RWPE2 (cell line): ENCODE measurements at regions not wholly inside any gene's neighbourhood (a gene's known extent, or its start where the extent isn't known, plus 50 kb on each side); places are given as distances from the start of the nearest gene placed in this dataset.

Experiments used
- ATAC-seq: fragments of 200-7000 bp; cut with Tn5 transposase; 3 replicates; pipeline ENCODE4 v1.9.1; 2021; ENCODE audit warnings: low read depth
- DNase-seq: peaks from one replicate; pipeline ENCODE4 v3.0.0-alpha.2; 2020; ENCODE audit warnings: low spot score
- H3K27ac ChIP-seq: fragments of 450-650 bp; 2 replicates; pipeline ENCODE4 v1.5.1; 2017; ENCODE audit warnings: mild to moderate bottlenecking; ENCODE audit not compliant: poor library complexity, severe bottlenecking
- H3K27me3 ChIP-seq: fragments of 250-450 bp; sonication (Bioruptor Pico); 2 replicates; pipeline ENCODE4 v1.5.1; 2021; ENCODE audit warnings: mild to moderate bottlenecking, moderate library complexity; ENCODE audit not compliant: insufficient read depth, poor library complexity, severe bottlenecking
- H3K36me3 ChIP-seq: fragments of 250-450 bp; sonication (Bioruptor Pico); 2 replicates; pipeline ENCODE4 v1.5.1; 2020; ENCODE audit warnings: low read depth, mild to moderate bottlenecking, moderate library complexity
- H3K4me1 ChIP-seq: fragments of 250-450 bp; sonication (Bioruptor Pico); 2 replicates; pipeline ENCODE4 v1.5.1; 2021; ENCODE audit warnings: mild to moderate bottlenecking, moderate library complexity; ENCODE audit not compliant: insufficient read depth, poor library complexity, severe bottlenecking
- H3K4me3 ChIP-seq: fragments of 250-450 bp; sonication (Bioruptor Pico); 2 replicates; pipeline ENCODE4 v1.5.1; 2021; ENCODE audit warnings: mild to moderate bottlenecking, moderate library complexity; ENCODE audit not compliant: severe bottlenecking
- H3K9me3 ChIP-seq: fragments of 250-450 bp; sonication (Bioruptor Pico); 2 replicates; pipeline ENCODE4 v1.5.1; 2021; ENCODE audit warnings: mild to moderate bottlenecking, moderate library complexity; ENCODE audit not compliant: severe bottlenecking
- TF ChIP-seq, protein P1 (sequence below): fragments of 450-650 bp; IDR thresholded peaks from one replicate; pipeline ENCODE4 v1.5.1; 2017; ENCODE audit warnings: mild to moderate bottlenecking, moderate library complexity; ENCODE audit not compliant: poor library complexity, severe bottlenecking

DNA sequence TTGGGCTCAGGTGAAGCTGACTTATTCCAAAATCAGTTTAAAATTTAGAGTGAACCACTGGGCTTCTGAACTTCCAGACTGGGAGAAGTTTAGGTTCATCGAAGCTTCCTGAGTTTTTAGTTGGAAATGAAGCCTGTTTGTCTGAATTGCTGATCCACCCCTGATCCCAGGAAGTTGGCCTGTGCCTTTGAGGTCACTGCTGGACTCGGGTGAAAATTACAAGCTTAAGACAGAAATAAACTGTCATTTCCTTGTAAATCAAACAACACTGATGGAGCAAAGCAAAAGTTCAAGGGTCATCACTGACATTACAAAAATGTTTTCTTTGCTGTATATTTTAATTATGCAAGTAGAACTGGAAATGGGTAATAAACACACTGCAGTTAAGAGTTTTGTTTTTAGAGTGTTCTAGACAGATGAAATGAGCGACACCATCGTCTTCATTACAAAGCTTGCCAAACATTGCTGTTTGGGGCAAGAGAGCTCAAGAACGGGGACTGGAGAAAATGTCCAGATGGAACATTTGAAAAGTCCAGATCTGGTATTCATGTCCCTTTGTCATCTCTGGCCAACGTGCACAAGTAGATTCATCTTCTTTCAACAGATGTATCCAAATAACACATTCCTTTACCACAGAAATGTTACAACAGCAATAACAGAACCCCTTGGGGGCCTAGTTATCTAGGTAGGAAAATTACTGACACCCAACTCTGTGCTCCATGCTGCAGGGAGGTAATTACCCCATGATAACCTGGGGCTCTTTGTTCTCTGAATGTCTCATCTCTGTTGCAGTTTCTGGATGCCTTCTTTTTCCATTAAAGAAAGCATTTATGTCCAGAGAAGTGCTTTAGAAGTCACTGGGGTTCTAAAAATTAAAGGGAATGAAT is 142.4 kb upstream of the ERCC6L2 start:
- Histone ChIP-seq H3K27me3 (no peaks in the 10 kb centered on the region), H3K9me3 (no peaks in the 10 kb centered on the region), H3K4me3 (no peak overlapping the region), H3K36me3 (no peaks in the 10 kb centered on the region), H3K27ac (no peak overlapping the region), H3K4me1 (no peaks in the 10 kb centered on the region)
- DNase-seq (no peak), ATAC-seq (no peak)
- TF ChIP-seq, protein P1, sequence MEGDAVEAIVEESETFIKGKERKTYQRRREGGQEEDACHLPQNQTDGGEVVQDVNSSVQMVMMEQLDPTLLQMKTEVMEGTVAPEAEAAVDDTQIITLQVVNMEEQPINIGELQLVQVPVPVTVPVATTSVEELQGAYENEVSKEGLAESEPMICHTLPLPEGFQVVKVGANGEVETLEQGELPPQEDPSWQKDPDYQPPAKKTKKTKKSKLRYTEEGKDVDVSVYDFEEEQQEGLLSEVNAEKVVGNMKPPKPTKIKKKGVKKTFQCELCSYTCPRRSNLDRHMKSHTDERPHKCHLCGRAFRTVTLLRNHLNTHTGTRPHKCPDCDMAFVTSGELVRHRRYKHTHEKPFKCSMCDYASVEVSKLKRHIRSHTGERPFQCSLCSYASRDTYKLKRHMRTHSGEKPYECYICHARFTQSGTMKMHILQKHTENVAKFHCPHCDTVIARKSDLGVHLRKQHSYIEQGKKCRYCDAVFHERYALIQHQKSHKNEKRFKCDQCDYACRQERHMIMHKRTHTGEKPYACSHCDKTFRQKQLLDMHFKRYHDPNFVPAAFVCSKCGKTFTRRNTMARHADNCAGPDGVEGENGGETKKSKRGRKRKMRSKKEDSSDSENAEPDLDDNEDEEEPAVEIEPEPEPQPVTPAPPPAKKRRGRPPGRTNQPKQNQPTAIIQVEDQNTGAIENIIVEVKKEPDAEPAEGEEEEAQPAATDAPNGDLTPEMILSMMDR, result no peak

DNA sequence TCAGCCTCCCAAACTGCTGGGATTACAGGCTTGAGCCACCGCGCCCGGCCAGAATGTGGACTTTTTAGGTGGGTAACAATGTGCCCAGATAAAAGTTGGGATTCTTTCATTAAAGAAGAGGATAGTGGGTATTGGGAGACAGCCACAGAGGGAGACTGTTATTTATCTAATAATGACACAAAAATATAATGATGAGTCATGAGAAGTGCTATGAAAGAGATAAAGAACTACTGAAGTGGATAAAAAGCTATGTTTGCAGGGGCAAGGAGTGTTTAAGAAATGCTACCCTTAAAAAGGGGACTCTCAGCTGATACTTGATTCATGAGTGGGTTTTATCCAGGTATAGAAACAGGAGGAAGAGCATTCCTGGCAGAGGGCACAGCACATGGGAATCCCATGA is 143.6 kb upstream of the ERCC6L2 start:
- TF ChIP-seq, protein P1, result no peak
- Histone ChIP-seq H3K27ac (no peak overlapping the region), H3K4me3 (no peak overlapping the region), H3K9me3 (no peaks in the 10 kb centered on the region), H3K27me3 (no peaks in the 10 kb centered on the region), H3K36me3 (no peaks in the 10 kb centered on the region), H3K4me1 (no peaks in the 10 kb centered on the region)
- DNase-seq, result no peak
- no peak for ATAC-seq

DNA sequence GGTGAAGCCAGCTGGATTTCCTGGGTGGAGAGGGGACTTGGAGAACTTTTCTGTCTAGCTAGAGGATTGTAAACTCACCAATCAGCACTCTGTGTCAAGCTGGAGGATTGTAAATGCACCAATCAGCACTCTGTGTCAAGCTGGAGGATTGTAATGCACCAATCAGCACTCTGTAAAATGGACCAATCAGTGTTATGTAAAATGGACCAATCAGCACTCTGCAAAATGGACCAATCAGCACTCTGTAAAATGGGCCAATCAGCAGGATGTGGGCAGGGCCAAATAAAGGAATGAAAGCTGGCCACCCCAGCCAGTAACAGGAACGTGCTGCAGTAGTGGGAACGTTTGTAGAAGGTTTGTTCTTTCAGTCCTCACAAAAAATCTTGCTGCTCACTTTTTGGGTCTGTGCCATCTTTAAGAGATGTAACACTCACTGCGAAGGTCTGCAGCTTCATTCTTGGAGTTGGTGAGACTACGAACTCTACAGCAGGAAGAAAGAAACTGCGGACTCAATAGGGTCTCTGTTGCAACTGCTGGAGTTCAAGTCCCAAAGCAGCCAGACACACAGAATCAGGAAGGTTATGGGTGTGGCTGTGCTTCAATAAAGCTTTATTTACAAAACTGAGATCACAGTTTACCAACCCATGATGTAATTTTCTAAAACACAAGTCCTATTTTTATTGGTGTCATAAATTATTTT is 145.7 kb upstream of the ERCC6L2 start:
- Histone ChIP-seq H3K4me1 (no peaks in the 10 kb centered on the region), H3K4me3 (no peak overlapping the region), H3K36me3 (no peaks in the 10 kb centered on the region), H3K27me3 (no peaks in the 10 kb centered on the region), H3K27ac (no peak overlapping the region), H3K9me3 (no peaks in the 10 kb centered on the region)
- DNase-seq, result no peak
- TF ChIP-seq, protein P1, result no peak
- ATAC-seq, result no peak

DNA sequence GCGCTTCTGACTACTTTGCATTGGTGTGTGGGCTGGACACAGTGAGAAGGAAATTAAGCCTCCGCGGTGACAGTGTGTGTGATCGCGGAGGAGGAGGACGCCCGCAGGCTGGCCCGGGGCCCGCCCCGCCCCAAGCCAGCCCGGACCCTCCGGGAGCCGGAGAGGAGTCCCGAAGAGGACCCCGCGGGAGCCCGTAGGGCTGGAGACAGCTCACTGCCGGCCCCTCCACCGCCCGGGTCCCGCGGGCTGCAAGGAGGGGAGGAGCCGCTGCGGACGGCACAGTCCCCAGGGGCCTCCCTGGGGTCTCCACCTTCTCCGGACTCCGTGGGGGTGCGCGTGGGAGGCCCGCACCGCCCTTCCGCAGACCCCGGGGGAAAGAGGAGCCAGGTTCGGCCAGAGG is 146.4 kb upstream of the ERCC6L2 start:
- DNase-seq, result no peak
- no peak for ATAC-seq
- H3K27me3 ChIP-seq, result no peaks in the 10 kb centered on the region
- TF ChIP-seq, protein P1, result no peak
- no peak overlapping the region for H3K27ac ChIP-seq
- no peaks in the 10 kb centered on the region for H3K4me1 ChIP-seq
- H3K36me3 ChIP-seq, result no peaks in the 10 kb centered on the region
- no peaks in the 10 kb centered on the region for H3K9me3 ChIP-seq
- H3K4me3 ChIP-seq, result no peak overlapping the region
